Activated naive CD4-positive, alpha-beta T cell treated with anti-CD3 and anti-CD28 coated beads, Interleukin-2, amount 50 U/mL, for 72 hours (primary cell): ENCODE measurements at regions not wholly inside any gene's neighbourhood (a gene's known extent, or its start where the extent isn't known, plus 50 kb on each side); places are given as distances from the start of the nearest gene placed in this dataset.
"Not testable (repeated sequence)": the region's sequence is repeated elsewhere in the genome, so short reads cannot be mapped to it uniquely, and the experiment has no call there.

Source experiments
- ATAC-seq, 2 donors: fragments of 150-1000 bp; cut with Tn5 transposase; 2 replicates each; pipeline ENCODE4 v1.10.0; 2021; ENCODE audit warnings: mild to moderate bottlenecking in 2 of 2, moderate library complexity in 2 of 2
- DNase-seq, 2 donors: peaks; one replicate each; pipeline ENCODE4 v3.0.0; 2021 to 2022; ENCODE audit warnings: low spot score in 2 of 2
- H3K27ac Mint-ChIP-seq, 2 donors: one replicate each; pipeline ENCODE4 v1.8.0; 2022; ENCODE audit warnings: mild to moderate bottlenecking in 2 of 2, mixed read lengths in 2 of 2
- H3K36me3 Mint-ChIP-seq, 2 donors: one replicate each; pipeline ENCODE4 v1.8.0; 2022; ENCODE audit warnings: mixed read lengths in 2 of 2
- H3K9me3 Mint-ChIP-seq, 2 donors: one replicate each; pipeline ENCODE4 v1.8.0; 2022; ENCODE audit warnings: mixed read lengths in 2 of 2

DNA sequence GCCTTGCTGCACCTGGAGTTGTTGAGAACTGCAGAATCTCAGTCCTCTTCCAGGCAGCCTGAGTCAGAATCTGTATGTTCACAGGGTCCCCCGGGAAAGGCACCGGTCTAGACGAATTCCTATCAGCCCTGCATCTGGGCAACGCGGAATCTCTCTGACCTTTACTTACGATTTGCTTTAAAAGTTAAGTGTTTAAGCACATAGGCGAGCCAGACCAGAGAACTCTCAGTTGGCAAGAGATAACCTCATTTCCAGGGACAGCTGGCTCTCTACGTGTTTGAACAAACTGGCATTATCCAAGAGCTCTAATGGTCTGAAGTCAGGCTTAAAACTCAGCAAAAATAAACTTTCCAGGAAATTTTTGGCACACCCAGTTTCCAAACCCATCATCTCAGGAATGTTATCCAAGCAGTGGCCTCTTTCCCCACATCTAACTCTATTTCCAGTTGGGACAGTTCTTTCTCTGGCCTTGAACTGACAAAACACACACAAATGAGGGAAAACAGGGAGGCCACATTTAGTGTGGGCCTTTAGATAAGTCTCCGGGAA lies 53.4 kb downstream of the HES1 start:
- no peaks in the 10 kb centered on the region for H3K36me3 Mint-ChIP-seq
- H3K9me3 Mint-ChIP-seq: peaks cover 0 to 4% of the 10 kb centered on the region in 2 donors
- no peak for ATAC-seq
- H3K27ac Mint-ChIP-seq: no peak overlapping the region
- no peak for DNase-seq

DNA sequence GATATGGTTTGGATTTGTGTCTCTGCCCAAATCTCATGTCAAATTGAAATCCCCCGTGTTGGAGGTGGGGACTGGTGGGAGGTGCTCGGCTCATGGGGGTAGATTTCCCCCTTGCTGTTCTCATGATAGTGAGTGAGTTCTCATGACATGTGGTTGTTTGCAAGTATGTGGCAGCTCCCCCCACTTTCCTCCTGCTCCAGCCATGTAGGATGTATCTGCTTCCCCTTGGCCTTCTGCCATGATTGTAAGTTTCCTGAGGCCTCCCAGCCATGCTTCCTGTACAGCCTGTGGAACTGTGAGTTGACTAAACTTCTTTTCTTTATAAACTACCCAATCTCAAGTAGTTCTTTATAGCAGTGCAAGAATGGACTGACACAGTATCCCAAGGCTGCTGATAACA lies 55.9 kb downstream of the HES1 start:
- not testable (repeated sequence) for H3K36me3 Mint-ChIP-seq, ATAC-seq, H3K27ac Mint-ChIP-seq, DNase-seq, H3K9me3 Mint-ChIP-seq

DNA sequence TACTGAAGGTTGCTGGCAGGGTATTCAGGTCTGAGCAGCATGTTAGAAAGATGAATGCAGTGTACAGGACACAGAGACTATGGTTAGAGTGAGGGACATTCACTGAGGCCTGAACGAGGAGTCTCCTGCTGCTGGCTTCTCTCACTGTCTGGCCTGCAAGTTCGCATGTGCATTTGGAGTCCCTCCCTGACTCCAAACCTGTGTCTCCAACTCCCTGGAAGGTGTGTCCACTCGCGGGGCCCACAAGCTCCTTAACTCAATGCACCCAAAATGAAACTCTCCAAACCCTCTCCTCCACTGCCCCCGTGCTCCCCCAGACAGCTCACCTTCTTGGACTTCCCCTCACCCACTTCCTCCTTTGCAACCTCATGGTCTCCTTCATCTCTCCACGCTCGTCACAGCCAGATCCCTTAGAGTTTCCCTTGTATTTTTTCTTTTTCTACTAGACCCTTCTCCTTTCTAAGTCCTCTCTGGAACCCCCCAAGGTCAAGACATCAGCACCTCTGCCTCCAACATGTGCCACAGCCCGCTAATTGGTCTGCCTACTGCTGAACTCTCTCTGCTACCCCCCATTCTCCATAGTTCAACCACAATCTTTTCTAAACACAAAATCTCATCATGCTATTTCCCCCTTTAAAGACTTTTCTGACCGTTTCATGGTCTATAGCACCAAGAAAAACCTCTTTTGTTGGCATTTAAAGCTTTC lies 58.3 kb downstream of the HES1 start:
- H3K36me3 Mint-ChIP-seq: no peaks in the 10 kb centered on the region
- peak in 1 of 2 donors; percentile 26 for DNase-seq
- peak in 1 of 2 donors; percentile 53 for ATAC-seq
- peaks cover 0 to 4% of the 10 kb centered on the region in 2 donors for H3K9me3 Mint-ChIP-seq
- H3K27ac Mint-ChIP-seq: peak overlapping the region in 1 of 2 donors; percentile 40

DNA sequence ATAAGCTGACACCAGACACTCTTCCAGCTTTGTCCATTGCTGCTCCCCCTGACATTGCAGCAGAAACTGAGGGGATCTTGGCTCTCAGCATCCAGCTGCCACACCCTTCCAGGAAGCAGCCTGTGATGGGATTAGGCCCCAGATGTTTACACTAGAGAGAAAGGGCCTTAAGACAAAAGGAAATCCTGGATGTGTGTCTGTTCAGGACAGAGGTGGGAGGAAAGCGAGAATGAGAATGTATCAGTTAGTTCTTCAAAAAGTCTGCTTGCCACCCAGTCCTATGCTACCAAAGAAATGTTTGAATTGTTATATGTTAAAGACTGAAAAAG lies 58.8 kb downstream of the HES1 start:
- DNase-seq (no peak), ATAC-seq (no peak)
- Mint-ChIP-seq H3K27ac (peak overlapping the region in 1 of 2 donors; percentile 40), H3K9me3 (peaks cover 0 to 4% of the 10 kb centered on the region in 2 donors), H3K36me3 (no peaks in the 10 kb centered on the region)

DNA sequence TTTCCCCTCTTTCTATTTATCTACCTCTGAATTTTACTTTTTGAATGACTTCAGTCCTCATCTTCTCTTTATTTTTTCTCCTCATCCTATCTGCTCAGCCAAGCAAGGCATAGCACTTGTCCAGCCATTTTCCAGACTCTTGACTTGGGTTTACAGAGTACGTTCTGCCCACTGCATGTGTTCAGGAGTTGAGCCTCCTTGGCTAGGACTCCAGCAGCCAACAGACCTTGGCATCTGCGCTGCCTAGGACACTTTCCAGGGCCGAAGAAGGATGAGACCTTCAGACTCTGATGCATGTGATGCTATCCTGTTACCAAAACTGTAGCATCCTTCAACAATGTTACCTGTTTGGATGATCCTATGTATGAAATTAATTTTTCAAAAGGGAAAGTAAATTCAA lies 59.7 kb downstream of the HES1 start:
- H3K27ac Mint-ChIP-seq: peak overlapping the region in 1 of 2 donors; percentile 6
- H3K9me3 Mint-ChIP-seq: peaks cover 0 to 4% of the 10 kb centered on the region in 2 donors
- H3K36me3 Mint-ChIP-seq: no peaks in the 10 kb centered on the region
- DNase-seq (no peak), ATAC-seq (no peak)

DNA sequence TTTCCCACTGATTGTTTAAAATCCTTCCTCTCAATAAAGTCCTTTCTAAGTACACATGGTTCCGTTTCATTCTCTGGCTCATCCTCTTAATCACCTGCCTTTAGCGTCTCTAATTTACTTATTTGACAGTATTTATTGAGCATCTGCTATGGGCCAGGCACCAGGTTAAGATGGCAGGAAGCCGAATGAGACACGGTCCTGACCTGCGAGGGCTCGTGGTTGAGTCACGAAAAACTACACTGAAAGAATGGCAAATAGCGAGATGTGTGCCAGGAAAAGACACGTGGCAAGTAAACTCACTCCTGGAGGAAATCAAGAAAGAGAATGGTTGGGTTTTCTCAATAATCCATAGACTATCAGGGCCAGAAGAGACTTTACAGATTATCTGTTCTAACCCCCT lies 60.9 kb downstream of the HES1 start:
- Mint-ChIP-seq H3K27ac (no peak overlapping the region), H3K9me3 (no peaks in the 10 kb centered on the region), H3K36me3 (no peaks in the 10 kb centered on the region)
- ATAC-seq (no peak), DNase-seq (no peak)

DNA sequence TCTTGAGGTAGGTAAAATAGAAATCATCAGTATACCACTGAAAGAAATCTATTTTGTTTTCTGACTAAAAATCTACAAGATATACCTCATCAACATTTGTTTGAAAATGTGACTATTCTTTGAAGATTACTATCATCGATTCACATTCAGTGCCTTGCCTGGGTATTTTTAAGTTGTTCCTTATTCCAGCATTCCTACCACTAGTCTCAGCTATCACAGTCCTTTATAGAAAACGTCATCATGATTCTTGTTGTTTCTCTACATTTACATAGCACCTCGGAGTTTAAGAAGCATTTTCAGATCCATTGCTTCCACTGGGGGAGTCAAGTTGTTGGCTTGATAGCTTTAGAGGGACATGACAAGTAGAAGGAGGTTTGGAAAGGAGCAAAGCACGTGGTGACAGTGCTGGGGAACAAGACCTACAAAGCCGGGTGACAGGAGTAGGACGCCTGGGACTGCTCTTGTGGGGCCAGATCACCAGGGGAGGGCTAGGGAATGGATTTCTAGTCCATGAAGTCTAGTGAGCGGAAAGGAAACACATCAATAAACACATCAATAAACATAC lies 61.5 kb downstream of the HES1 start:
- no peaks in the 10 kb centered on the region for H3K9me3 Mint-ChIP-seq
- ATAC-seq: no peak

DNA sequence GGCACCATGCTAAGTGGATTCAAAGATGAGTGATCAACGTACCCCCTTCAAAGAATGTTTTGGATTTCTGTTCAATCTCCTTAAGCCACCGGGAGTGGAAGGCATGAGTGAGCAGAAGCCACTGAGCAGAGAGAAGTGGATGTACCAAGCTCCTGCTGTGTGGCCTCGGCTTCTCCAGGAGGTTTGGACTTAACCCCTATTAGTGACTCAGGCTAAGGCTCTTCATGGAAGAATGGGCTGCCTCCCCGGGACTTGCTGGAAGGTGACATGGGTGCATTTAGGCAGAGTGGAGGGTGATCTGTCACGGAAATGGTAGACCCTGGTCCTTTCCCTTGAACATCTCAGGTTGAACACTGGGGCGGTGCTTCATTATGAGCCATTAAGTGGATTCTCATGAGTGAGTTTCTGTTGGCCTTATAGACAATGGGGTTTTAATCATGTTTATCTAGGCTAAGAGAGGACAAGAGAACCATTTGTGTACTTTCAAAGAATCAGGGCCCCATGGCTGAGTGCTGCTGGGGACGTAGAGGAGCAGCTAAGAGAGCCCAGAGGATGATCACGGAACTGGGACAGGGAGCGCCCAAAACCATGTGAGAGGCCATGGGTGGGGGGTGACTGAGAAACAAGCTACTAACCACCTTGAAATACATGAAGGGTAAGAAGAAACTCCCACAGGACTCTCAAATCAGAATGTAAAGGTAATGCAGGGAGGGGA lies 62.2 kb downstream of the HES1 start:
- no peaks in the 10 kb centered on the region for H3K9me3 Mint-ChIP-seq
- no peak for DNase-seq
- no peak overlapping the region for H3K27ac Mint-ChIP-seq

More for the DNA sequence above, 61.5 kb downstream of the HES1 start:
- Mint-ChIP-seq H3K36me3 (no peaks in the 10 kb centered on the region), H3K27ac (no peak overlapping the region)
- no peak for DNase-seq

DNA sequence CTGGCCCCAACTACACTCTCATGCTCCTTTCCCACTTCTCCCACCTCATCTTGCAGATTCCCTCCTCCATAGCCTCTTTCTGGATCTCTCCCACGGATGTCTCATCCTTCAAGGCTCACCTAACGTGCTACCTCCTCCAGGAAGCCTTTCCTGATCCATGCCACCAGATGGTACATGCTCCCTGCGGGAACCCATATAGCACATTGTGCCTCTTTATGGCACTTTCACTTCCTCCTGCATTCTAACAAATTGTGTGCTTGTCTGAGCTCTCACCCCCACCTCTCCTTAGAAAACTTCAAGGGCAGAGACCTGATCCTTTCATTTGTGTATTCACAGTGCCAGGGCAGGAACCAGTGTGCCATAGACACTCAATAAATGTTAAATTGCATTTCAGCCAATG lies 63.0 kb downstream of the HES1 start:
- ATAC-seq: no peak
- Mint-ChIP-seq H3K36me3 (no peaks in the 10 kb centered on the region), H3K27ac (no peak overlapping the region), H3K9me3 (no peaks in the 10 kb centered on the region)
- DNase-seq: no peak

More for the DNA sequence above, 62.2 kb downstream of the HES1 start:
- no peaks in the 10 kb centered on the region for H3K36me3 Mint-ChIP-seq
- ATAC-seq: no peak

DNA sequence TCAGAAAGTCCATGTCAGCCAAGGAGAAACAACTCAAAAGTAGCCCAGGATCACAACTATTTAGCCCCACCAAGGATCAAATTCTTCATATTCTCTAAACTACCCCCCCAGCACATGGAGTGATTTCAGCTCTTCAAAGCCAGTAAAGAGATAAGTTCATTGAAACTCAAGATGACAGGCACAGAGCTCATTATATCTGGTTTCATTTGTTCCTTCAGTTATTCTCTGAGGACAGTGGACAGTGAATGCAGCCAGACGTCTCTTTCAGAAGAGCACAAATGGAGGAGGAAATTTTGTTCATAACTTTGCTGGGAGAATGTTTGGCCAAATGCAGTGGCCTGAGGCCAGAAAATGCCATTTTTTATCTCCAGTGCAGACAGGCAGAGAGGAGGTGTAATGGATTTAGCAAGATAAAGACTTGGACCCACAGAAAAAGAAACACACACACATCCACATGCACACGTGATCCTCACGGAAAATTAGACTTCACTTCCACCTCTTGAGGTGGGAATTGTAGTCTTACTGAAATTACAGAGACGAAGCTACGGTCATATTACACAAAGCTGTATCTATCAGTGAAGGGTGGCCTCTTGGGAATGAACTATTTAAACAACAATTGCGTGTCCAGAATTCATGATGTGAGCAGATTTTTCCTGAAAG lies 64.6 kb downstream of the HES1 start:
- no peak for DNase-seq
- no peaks in the 10 kb centered on the region for H3K9me3 Mint-ChIP-seq
- H3K36me3 Mint-ChIP-seq: no peaks in the 10 kb centered on the region
- H3K27ac Mint-ChIP-seq: no peak overlapping the region
- no peak for ATAC-seq

DNA sequence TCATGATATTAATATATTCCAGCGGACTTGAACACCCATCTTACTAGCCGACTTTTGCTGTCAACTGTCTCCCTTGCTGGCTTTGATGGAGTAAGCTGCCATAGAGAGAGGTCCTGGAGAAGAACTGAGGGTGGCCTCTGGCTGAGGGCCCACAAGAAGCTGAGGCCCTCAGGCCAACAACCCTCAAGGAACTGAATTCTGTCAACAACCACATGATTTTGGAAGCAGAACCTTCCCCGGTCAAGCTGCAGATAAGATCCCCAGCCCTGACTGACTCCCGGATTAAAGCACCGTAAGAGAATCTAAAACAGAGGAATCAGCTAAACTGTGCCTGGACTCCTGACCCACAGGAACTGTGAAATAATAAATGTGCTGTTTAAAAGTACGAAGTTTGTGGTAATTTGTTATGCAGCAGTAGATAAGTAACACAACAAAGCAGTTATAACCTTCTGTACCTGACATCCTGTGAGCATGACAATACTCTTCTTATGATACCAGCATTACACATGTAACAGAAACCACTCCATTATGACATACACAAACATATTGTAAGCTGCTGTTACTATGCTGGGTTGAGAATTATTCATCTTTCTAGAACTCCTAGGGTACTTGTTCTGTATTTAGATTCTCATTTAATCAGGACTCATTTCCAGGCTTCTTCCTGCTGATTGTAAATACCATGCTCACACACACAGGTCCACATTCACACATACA lies 66.2 kb downstream of the HES1 start:
- Mint-ChIP-seq H3K36me3 (no peaks in the 10 kb centered on the region), H3K27ac (peak overlapping the region in 1 of 2 donors; percentile 25), H3K9me3 (no peaks in the 10 kb centered on the region)
- ATAC-seq: peak in 1 of 2 donors; percentile 74
- no peak for DNase-seq

DNA sequence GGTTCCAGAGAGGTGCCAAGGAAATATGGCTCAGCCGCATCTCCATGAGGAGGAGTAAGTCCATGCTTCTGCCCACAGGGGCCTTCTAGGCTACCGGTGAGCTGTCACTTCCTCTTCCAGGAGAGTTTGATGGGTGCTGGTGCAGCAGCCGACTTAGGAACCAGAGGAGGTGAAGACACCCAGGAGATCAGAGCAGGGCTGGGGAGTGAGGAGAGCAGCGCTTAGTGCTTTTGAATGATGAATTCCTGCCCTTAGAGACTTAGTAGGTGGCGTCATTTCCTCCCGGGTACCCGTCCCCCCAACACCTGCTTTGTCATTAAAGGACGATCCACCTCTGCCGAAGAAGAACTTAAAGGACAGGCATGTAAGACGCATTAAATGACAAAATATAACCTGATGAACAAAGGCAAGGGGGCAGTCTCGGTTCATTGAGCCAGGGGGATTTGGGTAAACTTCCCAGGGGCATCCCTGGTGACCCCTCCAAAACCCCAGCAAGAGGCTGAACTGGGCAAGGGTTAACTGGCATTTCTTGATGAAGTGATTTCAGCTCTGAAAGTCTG lies 67.6 kb downstream of the HES1 start:
- Mint-ChIP-seq H3K27ac (peak overlapping the region; percentile 68 to 75), H3K9me3 (no peaks in the 10 kb centered on the region), H3K36me3 (no peaks in the 10 kb centered on the region)
- ATAC-seq: peak; percentile 73 to 86
- DNase-seq: peak in 1 of 2 donors; percentile 20

DNA sequence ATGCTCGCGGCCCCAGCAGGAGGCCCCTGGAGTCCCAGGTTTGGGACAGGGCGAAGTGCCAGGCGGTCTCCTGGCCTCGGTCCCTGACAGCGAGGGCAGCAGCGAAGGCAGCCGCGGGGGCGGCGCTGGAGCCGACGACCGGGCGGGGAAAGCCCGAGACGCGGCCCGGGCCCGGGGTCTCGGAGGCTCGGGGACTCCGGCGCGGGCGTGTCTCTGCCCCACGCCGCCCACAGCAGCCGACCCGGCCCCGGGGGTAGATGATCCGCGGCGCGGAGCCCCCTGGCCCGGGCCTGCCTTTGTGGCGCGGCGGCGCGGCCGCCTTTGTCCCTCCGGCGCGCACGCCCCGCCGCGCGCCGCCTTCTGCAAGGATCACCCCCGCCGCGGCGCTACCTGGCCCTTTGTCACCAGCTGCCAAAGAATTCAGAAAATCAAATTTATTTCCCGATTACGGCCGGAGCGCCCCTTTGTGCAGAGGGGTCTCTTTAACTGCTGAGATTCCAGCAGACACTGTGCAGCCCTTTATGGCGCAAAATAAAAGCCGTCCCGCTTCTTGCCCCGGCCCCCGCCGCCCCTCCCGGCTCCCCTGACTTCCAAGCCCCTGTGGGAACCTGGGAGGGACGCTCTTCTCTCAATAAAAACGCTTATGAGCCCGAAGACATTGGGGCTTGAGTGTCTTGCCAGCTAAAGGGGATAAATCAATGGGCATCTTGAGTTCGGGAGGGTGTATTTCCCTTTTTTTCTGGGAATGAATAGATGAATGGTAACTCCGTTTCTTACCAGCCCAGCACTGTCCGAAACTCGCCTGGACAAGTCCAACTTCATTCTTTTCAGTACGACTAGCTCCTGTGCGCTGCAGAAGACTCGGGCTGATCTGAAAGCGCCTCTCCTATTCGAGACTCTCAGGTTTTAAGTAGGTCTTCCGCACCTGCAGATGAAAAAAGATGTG lies 68.4 kb downstream of the HES1 start:
- Mint-ChIP-seq H3K36me3 (no peaks in the 10 kb centered on the region), H3K27ac (peak overlapping the region in 1 of 2 donors; percentile 68), H3K9me3 (no peaks in the 10 kb centered on the region)
- DNase-seq (peak in 1 of 2 donors; percentile 41), ATAC-seq (peak; percentile 54 to 64)

DNA sequence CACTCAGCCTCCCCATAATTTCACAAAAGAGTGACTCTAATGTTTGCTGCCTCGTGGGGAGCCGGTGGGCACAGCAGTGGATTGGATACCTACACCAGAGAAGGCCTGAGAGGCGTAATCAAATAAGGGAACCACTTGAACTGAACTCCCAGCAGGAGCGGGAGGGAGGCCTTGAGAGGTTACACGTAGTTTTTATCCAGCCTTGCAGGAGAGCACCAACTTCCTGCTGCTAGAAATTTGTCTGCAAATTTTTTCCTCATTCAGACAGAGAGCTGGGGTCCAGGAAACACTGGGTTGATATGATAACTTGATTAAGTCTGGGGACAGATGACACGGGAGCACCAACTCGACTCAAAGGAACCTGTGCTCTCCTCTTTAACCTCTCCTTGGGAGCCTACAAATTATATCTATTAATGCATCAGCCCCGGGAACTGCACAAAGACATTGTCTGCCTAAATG lies 69.8 kb downstream of the HES1 start:
- H3K27ac Mint-ChIP-seq: no peak overlapping the region
- DNase-seq: peak; percentile 10 to 26
- no peak for ATAC-seq
- H3K9me3 Mint-ChIP-seq: no peaks in the 10 kb centered on the region
- no peaks in the 10 kb centered on the region for H3K36me3 Mint-ChIP-seq

DNA sequence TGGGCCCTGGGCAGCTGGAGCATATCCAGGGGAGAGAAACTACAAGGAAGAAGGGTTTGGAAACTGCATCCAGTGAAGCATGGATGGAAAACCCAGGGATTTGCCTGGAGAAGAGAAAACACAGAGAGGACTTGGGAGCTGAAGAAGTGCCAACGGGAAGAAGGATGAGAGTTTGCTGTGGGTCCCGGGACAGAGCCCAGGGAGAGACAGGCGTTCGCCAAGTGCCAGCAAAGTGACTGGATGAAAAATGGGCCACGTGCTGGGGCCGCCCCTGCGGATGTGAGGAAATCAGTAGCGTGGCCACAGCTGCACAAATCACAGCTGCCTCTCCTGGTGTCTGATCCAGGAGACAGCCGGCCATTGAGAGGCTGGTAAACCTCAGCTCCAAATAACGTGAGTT lies 70.4 kb downstream of the HES1 start:
- DNase-seq (peak in 1 of 2 donors; percentile 2), ATAC-seq (no peak)
- Mint-ChIP-seq H3K36me3 (no peaks in the 10 kb centered on the region), H3K9me3 (no peaks in the 10 kb centered on the region), H3K27ac (no peak overlapping the region)
